ENCODE measurements at regions not wholly inside any gene's neighbourhood (a gene's known extent, or its start where the extent isn't known, plus 50 kb on each side); places are given as distances from the start of the nearest gene placed in this dataset.

DNA sequence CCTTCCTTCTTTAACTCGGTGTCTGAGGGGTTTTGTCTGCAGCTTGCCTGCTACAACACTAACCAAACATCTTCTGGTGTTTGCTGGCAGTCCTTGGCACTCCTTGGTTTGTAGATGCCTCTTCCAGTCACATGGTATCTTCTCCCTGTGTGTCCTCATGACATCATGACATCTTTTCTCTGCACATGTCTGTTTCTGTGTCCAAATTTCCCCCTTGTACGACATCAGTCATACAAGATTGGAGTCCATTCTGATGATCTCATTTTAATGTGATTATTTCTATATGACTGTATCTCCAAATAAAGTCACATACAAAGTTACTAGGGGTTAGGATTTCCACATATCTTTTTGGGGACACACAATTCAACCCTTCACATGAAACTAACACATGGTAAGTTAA lies 152.3 kb upstream of the LRRN1 start:
- TF ChIP-seq, protein P1, sequence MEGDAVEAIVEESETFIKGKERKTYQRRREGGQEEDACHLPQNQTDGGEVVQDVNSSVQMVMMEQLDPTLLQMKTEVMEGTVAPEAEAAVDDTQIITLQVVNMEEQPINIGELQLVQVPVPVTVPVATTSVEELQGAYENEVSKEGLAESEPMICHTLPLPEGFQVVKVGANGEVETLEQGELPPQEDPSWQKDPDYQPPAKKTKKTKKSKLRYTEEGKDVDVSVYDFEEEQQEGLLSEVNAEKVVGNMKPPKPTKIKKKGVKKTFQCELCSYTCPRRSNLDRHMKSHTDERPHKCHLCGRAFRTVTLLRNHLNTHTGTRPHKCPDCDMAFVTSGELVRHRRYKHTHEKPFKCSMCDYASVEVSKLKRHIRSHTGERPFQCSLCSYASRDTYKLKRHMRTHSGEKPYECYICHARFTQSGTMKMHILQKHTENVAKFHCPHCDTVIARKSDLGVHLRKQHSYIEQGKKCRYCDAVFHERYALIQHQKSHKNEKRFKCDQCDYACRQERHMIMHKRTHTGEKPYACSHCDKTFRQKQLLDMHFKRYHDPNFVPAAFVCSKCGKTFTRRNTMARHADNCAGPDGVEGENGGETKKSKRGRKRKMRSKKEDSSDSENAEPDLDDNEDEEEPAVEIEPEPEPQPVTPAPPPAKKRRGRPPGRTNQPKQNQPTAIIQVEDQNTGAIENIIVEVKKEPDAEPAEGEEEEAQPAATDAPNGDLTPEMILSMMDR (IDR thresholded peaks at IDR 0.05) = no peak
- no peak for TF ChIP-seq POLR2A (IDR thresholded peaks at IDR 0.05)

Data from Peyer's patch (tissue), 4 donors.